Midbrain (tissue), 1 donor: ENCODE measurements at regions not wholly inside any gene's neighbourhood (a gene's known extent, or its start where the extent isn't known, plus 50 kb on each side); places are given as distances from the start of the nearest gene placed in this dataset.

Experiments used
- DNase-seq: peaks from one replicate; lab custom pipeline; 2025; lab: John Stamatoyannopoulos, UW

DNA sequence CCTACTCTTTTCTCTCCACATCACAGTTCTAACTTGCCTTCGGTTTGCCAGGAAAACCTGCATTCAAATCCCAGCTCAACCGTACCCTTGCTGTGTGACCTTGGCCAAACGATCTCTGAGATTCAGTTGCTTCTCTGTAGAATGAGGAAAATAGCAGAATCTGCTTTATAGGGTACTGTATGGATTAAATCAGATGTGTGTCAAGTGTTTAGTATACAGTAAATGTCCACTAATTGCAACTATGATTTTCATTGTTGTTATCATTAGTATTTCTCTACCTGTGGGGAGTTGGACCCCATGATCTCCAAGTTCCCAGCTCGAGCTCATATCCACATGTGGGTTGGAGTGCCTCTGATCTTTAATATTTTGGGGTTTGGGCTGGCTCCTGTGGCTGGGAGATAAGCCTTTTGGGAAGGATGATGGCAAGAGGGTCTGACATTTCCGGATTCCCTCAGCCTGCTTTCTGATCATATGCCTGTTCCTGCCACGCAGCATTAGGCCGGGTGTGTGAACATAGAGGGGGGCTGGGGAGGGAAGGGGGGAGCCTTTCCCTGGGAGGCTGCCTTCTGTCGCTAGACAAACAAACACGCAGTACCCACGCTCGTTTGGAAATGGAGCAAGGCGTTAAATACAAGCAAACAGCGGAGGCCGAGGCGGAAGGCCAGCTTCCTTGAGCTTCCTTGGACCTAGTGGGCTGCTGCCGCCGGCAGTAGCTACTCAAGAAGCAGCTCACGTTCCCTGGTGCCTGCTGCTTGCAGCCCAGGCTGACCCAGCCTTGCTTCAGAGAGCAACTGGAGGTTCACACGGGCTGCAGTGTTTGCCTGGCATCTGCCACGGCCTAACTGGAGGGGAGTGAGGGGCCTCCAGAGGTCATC is 213.5 kb upstream of the LHX5 start:
- DNase-seq = peak; percentile 33

GRCh38 chr12:113684053-113684907 is 212.6 kb upstream of the LHX5 start:
- DNase-seq = no peak

- DNase-seq = no peak
Observed at GRCh38 chr12:113683574-113683973, 211.9 kb upstream of the LHX5 start.

DNA sequence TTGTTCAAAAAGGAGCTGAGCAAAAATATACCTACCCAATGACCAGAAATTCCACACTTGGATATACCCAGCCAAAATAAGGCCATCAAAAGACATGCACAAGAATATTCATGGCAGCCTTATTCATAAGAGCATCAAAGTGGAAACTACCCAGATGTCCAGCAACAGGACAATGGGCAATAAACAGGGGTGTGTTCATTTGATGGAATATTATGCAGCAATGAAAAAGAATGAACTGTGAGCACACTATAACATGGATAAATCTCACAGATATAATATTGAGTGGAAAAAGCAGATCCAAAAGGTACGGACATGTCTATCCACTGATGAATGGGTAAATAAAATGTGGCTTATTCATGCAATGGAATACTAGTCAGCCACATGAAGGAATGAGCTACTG is 209.2 kb upstream of the LHX5 start:
- DNase-seq = no peak

DNA sequence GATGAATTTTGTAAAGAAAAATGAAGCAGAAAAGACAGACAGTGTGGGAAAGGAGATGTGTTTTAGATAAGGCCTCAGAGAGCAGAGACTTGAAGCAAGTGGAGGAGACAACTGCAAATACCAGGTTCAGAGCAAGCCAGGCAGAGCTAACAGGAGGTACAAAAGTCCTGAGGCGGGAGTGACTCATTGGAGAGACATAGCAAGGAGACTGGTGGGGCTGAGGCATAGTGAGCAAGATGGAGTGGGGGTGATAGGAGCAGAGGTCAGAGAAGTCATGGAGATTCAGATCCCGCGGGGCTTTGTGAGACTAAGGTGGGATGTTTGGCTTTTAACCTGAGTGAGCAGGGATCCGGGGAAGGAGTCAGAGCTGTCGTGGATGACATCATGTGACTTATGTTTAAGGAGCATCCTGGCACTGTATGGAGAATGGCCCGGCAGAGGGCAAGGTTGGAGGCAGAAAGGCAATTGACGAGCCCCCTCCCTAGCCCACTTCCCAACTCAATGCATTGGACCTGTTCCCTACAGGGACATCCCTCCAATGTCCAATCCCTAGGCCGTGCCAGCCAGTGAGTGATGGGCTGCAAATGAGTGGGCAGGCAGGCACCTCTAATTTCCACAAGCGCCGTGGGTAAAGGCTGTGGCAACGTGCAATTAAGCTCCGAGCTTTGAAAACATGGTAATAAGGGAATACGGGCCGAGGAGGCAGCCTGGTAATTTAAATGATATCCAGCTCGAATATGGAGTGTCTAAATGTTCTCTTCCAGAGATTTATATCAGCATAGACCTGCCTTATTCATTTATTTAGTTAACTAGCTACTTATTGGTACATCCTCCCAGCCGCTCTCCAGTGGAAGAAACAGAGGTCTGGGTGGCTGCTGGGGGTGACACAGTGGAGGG is 206.8 kb upstream of the LHX5 start:
- no peak for DNase-seq

- DNase-seq = no peak
Observed at GRCh38 chr12:113676547-113676946, 204.9 kb upstream of the LHX5 start.

GRCh38 chr12:113676117-113676516 is 204.4 kb upstream of the LHX5 start:
- DNase-seq = no peak

DNA sequence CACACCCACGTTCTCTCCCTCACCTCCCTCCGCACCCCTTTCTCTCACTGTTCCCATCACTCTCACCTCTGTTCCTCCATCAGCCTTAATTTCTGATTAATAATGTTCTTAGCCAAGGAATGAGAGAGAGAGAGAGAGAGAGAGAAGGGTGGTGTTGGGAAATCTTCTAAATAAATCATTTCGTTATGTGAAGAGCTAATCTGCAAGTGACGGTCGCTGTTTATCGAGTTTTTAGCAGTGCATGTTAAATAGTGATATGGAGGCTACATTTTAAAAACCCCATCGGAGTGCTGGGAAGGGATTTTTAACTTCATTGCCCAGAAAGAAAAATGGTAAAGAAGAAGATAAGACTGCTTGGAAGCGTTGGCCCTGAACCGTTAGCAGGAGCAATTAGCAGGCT is 203.3 kb upstream of the LHX5 start:
- DNase-seq = no peak

DNA sequence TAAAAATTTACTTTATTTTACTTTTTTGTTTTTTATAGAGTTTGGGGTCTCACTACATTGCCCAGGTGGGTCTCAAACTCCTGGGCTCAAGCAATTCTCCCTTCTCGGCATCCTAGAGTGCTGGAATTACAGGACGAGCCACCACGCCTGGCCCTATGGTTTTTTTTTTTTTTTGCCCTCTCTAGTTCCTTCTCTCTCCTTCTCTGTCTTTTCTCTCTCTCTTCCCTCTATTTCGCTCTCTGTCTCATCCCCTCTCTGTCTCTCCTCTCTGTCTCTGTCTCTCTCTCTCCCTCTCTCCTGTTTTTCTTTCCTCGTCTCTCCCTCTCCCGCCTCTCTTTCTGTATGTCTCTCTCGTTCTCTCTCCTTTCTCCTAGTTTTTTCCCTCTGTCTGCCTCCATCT is 202.6 kb upstream of the LHX5 start:
- DNase-seq = no peak

GRCh38 chr12:113673458-113674238 is 202.0 kb upstream of the LHX5 start:
- DNase-seq = no peak

GRCh38 chr12:113670742-113671141 is 199.1 kb upstream of the LHX5 start:
- no peak for DNase-seq

- DNase-seq = no peak
Observed at GRCh38 chr12:113667676-113668356, 196.1 kb upstream of the LHX5 start.

- DNase-seq = no peak
Observed at GRCh38 chr12:113667095-113667494, 195.4 kb upstream of the LHX5 start.

GRCh38 chr12:113666223-113666622 is 194.6 kb upstream of the LHX5 start:
- DNase-seq = no peak

- DNase-seq = no peak
Observed at GRCh38 chr12:113665457-113665856, 193.8 kb upstream of the LHX5 start.

DNA sequence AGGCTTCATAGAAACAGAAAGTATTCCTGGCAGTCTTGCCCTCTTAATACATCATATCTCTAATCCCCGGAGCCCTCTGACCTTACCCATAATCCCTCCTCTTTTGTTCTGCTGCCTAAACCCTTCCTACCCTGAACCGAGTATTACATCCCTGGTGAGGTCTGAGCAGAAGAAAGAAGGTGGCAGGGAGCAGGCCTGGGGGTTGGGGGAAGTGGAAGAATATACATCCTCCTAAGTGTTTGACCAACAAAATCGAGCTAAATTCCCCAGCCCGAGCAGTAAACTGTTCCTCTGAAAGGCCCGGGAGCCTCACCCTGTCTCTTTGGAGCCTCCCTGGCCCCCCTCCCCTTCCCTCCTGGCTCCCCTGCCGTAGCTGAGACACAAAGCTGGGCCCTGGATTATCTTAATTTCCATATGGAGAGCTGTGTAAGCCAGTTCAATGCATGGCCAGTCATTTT is 192.6 kb upstream of the LHX5 start:
- DNase-seq = no peak

DNA sequence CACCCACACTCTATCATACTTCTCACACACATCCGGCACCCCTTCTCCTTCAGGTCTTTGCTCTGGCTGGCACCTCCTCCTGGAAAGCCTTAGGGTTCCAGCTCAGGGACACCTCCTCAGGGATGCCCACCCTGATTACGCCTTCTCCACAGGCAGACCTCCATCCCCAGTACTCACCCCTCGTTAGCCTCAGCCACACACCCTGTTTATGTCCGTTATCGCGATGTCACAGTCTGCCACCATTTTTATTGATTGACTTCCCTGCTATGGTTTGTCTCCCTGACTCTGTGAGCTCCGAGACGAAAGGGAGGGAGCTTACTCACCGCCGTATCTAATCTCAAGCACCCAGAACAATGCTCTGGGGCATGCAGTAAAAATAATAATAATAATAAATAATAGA is 191.7 kb upstream of the LHX5 start:
- no peak for DNase-seq

- no peak for DNase-seq
Observed at GRCh38 chr12:113660936-113661335, 189.3 kb upstream of the LHX5 start.

GRCh38 chr12:113659416-113659815 is 187.7 kb upstream of the LHX5 start:
- no peak for DNase-seq

DNA sequence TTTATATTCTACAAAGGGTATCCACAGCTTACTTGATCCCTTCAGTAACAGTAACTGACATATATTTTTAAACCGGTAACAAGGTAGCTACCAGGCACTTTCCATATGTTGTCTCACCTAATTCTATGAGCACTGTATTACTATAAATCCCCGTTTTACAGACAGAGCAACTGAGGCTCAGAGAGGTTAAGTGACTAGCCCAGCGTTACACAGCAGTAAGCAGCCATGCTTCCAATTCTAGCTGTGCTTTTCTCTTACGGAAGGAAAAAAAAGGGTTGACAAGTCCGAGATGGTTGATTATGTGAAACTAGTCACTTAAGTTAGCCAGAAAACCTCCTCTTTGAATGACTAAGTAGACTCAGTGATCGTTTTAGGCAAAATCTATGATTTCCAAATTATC is 187.3 kb upstream of the LHX5 start:
- no peak for DNase-seq
